DOHH2 (cell line): ENCODE measurements at regions not wholly inside any gene's neighbourhood (a gene's known extent, or its start where the extent isn't known, plus 50 kb on each side); places are given as distances from the start of the nearest gene placed in this dataset.

Source experiments
- H3F3A ChIP-seq: fragments of 200-600 bp; sonication (generic), shearing (Covaris generic); 2 replicates; pipeline ENCODE4 v1.6.0; 2016; ENCODE audit warnings: antibody characterized with exemption, mild to moderate bottlenecking; ENCODE audit not compliant: control insufficient read depth, insufficient read depth
- H3K27ac ChIP-seq: fragments of 200-600 bp; sonication (generic); 2 replicates; pipeline ENCODE4 v1.5.1; 2014; ENCODE audit warnings: low read depth, mild to moderate bottlenecking, low read length, moderate library complexity
- H3K27me3 ChIP-seq: fragments of 200-600 bp; sonication (generic); 2 replicates; pipeline ENCODE4 v1.6.1; 2014; ENCODE audit warnings: mild to moderate bottlenecking, low read length, mixed read lengths; ENCODE audit not compliant: control insufficient read depth
- H3K36me3 ChIP-seq: fragments of 200-600 bp; sonication (generic); 2 replicates; pipeline ENCODE4 v1.6.1; 2014; ENCODE audit warnings: mild to moderate bottlenecking, low read length, moderate library complexity, mixed read lengths; ENCODE audit not compliant: control insufficient read depth
- H3K4me1 ChIP-seq: fragments of 200-600 bp; sonication (generic); 2 replicates; pipeline ENCODE4 v1.6.1; 2014; ENCODE audit warnings: mild to moderate bottlenecking, low read length, mixed read lengths; ENCODE audit not compliant: control insufficient read depth
- H3K4me2 ChIP-seq: fragments of 200-600 bp; sonication (generic); 2 replicates; pipeline ENCODE4 v1.6.0; 2014; ENCODE audit warnings: mild to moderate bottlenecking, low read length, moderate library complexity
- H3K4me3 ChIP-seq: fragments of 200-600 bp; sonication (generic); 2 replicates; pipeline ENCODE4 v1.5.1; 2014; ENCODE audit warnings: mild to moderate bottlenecking, low read length, mixed read lengths
- H3K79me2 ChIP-seq: fragments of 200-600 bp; sonication (generic); 2 replicates; pipeline ENCODE4 v1.6.1; 2014; ENCODE audit warnings: mild to moderate bottlenecking, low read length, mixed read lengths; ENCODE audit not compliant: control insufficient read depth
- H3K9me2 ChIP-seq: fragments of 200-600 bp; sonication (generic); replicated peaks from 2 replicates; pipeline ENCODE4 v1.6.1; 2014; ENCODE audit warnings: mild to moderate bottlenecking, low read length, mixed read lengths; ENCODE audit not compliant: control insufficient read depth
- H3K9me3 ChIP-seq: fragments of 200-600 bp; sonication (generic); 2 replicates; pipeline ENCODE4 v1.6.1; 2014; ENCODE audit warnings: antibody characterized with exemption, low read length, mixed read lengths; ENCODE audit not compliant: control insufficient read depth, insufficient read depth
- H4K20me1 ChIP-seq: fragments of 200-600 bp; sonication (generic); 2 replicates; pipeline ENCODE4 v1.6.0; 2014; ENCODE audit warnings: low read depth, mild to moderate bottlenecking, antibody characterized with exemption, low read length, moderate library complexity; ENCODE audit not compliant: control insufficient read depth, insufficient read depth
- EZH2phosphoT487 ChIP-seq: fragments of 200-600 bp; sonication (generic); IDR thresholded peaks from 2 replicates; pipeline ENCODE4 v1.6.1; 2017; ENCODE audit warnings: borderline replicate concordance, mild to moderate bottlenecking, antibody characterized with exemption, low read length, moderate library complexity, mixed read lengths
- TF ChIP-seq, protein P1 (sequence below): fragments of 200-600 bp; sonication (generic); IDR thresholded peaks from one replicate; pipeline ENCODE4 v1.5.1; 2014; ENCODE audit warnings: antibody characterized with exemption, mild to moderate bottlenecking, low read depth, low read length; ENCODE audit not compliant: poor library complexity, severe bottlenecking

DNA sequence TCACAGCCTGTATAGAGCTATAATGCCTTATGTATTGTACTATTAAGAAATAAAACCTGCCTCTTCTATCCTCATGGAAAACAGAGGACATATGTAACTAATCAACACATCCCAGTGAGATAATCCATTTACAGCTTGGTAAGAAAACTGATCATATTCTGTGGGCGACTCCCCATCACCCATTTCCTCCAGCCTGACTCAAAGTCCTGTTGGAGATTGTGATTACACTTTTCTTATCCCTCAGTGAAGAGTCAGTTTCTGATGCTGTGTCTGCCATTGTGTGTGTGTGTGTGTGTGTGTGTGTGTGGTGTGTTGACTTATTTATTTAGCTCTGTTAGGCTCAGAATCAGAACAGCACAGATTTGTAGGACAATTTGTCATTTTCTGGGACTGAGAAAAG is 212.8 kb downstream of the FGF9 start:
- H3K4me1 ChIP-seq: no peaks in the 10 kb centered on the region
- H3K27ac ChIP-seq: no peak overlapping the region
- TF ChIP-seq, protein P1, sequence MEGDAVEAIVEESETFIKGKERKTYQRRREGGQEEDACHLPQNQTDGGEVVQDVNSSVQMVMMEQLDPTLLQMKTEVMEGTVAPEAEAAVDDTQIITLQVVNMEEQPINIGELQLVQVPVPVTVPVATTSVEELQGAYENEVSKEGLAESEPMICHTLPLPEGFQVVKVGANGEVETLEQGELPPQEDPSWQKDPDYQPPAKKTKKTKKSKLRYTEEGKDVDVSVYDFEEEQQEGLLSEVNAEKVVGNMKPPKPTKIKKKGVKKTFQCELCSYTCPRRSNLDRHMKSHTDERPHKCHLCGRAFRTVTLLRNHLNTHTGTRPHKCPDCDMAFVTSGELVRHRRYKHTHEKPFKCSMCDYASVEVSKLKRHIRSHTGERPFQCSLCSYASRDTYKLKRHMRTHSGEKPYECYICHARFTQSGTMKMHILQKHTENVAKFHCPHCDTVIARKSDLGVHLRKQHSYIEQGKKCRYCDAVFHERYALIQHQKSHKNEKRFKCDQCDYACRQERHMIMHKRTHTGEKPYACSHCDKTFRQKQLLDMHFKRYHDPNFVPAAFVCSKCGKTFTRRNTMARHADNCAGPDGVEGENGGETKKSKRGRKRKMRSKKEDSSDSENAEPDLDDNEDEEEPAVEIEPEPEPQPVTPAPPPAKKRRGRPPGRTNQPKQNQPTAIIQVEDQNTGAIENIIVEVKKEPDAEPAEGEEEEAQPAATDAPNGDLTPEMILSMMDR: no peak
- no peak for TF ChIP-seq EZH2phosphoT487
- H3K9me3 ChIP-seq: peaks cover 4% of the 10 kb centered on the region; the same call in 1 of the 2 replicates
- no peaks in the 10 kb centered on the region for H3K36me3 ChIP-seq
- no peaks in the 10 kb centered on the region for H3F3A ChIP-seq
- no peaks in the 10 kb centered on the region for H4K20me1 ChIP-seq
- H3K4me2 ChIP-seq: no peak overlapping the region
- H3K27me3 ChIP-seq: no peaks in the 10 kb centered on the region
- H3K79me2 ChIP-seq: no peaks in the 10 kb centered on the region
- no peak overlapping the region for H3K4me3 ChIP-seq
- H3K9me2 ChIP-seq: no peaks in the 10 kb centered on the region

DNA sequence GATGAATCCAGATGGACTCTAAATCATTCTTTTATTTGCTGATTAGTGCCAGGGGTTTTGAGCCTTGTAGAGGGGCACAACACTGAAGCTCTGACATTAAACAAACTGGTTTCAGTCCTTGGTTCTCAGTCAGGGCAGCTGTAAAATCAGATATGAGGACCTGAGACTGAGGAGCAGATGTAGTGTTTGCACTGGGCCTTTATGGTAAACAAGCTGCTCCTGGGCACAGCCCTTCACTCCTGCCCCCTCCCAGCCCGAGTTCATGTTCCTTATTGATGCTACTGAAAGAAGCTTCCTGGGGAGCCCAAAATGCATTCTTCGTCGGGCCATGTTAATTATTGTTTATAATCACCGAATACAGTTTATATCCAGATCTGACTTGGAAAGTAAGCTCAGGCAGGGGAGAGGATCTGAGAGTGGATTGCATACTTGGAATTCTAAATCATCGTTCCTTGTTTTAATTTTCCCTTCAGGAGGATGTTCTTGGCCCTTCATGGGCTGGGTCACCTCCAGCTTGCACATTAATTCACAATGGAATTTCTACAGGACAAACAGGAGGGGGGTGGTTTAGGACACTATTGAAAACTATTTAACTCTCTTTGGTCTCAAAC is 213.5 kb downstream of the FGF9 start:
- TF ChIP-seq EZH2phosphoT487: no peak
- TF ChIP-seq, protein P1: no peak
- Histone ChIP-seq H3K36me3 (no peaks in the 10 kb centered on the region), H3K4me1 (no peaks in the 10 kb centered on the region)

DNA sequence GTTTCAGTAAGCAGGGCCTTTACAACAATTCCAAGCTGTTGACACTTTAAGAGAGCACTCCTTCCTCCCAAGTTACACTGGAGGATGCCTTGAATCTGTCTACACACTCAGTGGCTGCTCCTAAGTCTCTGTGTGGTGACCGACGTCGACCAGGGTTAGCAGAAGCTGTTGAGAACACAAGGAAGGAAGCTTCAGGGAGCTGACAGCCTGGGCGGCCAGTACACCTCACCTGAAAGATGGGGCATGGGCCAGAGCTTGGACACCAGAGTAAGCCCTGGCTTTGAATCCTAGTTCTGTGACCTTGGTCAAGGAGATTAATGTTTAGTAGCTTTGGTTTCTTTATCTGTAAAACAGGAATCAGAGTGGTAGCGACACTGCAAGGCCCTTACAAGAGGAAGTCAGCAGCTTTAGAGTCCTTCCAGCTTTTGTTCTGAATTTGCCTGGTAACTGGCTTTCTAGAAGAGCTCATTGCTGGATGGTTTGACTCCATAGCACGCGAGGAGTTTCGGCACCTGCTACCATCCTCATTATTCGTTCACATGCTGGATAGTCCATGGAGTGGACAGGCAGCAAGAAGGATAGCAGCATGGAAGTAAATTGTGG is 214.2 kb downstream of the FGF9 start:
- Histone ChIP-seq H3K79me2 (no peaks in the 10 kb centered on the region), H3K27ac (no peak overlapping the region), H3K9me2 (no peaks in the 10 kb centered on the region), H3K36me3 (no peaks in the 10 kb centered on the region), H3K27me3 (no peaks in the 10 kb centered on the region), H3K4me1 (no peaks in the 10 kb centered on the region), H4K20me1 (no peaks in the 10 kb centered on the region), H3K4me3 (no peak overlapping the region), H3K9me3 (peaks cover 5% of the 10 kb centered on the region; the same call in 1 of the 2 replicates), H3F3A (no peaks in the 10 kb centered on the region), H3K4me2 (no peak overlapping the region)
- TF ChIP-seq, protein P1: no peak
- TF ChIP-seq EZH2phosphoT487: no peak

More for the DNA sequence above, 213.5 kb downstream of the FGF9 start:
- H3K27me3 ChIP-seq: no peaks in the 10 kb centered on the region
- no peak overlapping the region for H3K4me2 ChIP-seq
- H3K9me2 ChIP-seq: no peaks in the 10 kb centered on the region
- no peaks in the 10 kb centered on the region for H3F3A ChIP-seq
- H3K9me3 ChIP-seq: peaks cover 4% of the 10 kb centered on the region; the same call in 1 of the 2 replicates
- no peak overlapping the region for H3K27ac ChIP-seq
- no peaks in the 10 kb centered on the region for H3K79me2 ChIP-seq
- H4K20me1 ChIP-seq: no peaks in the 10 kb centered on the region
- no peak overlapping the region for H3K4me3 ChIP-seq
